ENCODE measurements at regions not wholly inside any gene's neighbourhood (a gene's known extent, or its start where the extent isn't known, plus 50 kb on each side); places are given as distances from the start of the nearest gene placed in this dataset.

- Histone ChIP-seq H3K27me3 (ENCODE audit: control insufficient read depth in 1 of 2, insufficient read depth in 1 of 2, low read length in 2 of 2) (no peaks in the 10 kb centered on the region), H4K91ac (ENCODE audit: low read length) (no peak overlapping the region), H3K27ac (ENCODE audit: low read length, poor library complexity, severe bottlenecking) (no peak overlapping the region), H2BK12ac (ENCODE audit: low read length in 2 of 2) (no peak overlapping the region), H3K4me2 (ENCODE audit: low read length, poor library complexity, severe bottlenecking) (no peak overlapping the region), H3K4me3 (ENCODE audit: insufficient read depth in 1 of 2, low read depth in 1 of 2, low read length in 2 of 2) (no peak overlapping the region), H2BK5ac (ENCODE audit: low read depth, low read length, poor library complexity, severe bottlenecking) (no peak overlapping the region), H2BK120ac (ENCODE audit: low read depth, low read length) (no peak overlapping the region), H3K4ac (ENCODE audit: low read depth in 1 of 2, low read length in 2 of 2) (no peak overlapping the region), H2AFZ (ENCODE audit: low read depth, low read length) (no peak overlapping the region), H3K18ac (ENCODE audit: low read depth in 1 of 2, low read length in 2 of 2) (no peak overlapping the region), H4K8ac (ENCODE audit: low read length) (no peak overlapping the region), H3K14ac (ENCODE audit: low read length in 2 of 2) (no peak overlapping the region), H3K79me1 (replicated peaks; ENCODE audit: low read length, poor library complexity, severe bottlenecking) (no peaks in the 10 kb centered on the region), H3K23ac (ENCODE audit: low read length in 2 of 2) (no peak overlapping the region), H3K4me1 (ENCODE audit: control insufficient read depth, insufficient read depth, low read depth, low read length) (no peaks in the 10 kb centered on the region), H2BK15ac (ENCODE audit: low read depth, poor library complexity, severe bottlenecking) (no peak overlapping the region), H3K9ac (ENCODE audit: low read length) (no peak overlapping the region), H2AK5ac (ENCODE audit: low read length, severe bottlenecking) (no peak overlapping the region), H3K9me3 (ENCODE audit: control insufficient read depth, low read length) (no peaks in the 10 kb centered on the region), H3K36me3 (ENCODE audit: control insufficient read depth in 1 of 2, insufficient read depth in 2 of 2, low read depth in 1 of 2, low read length in 2 of 2) (no peaks in the 10 kb centered on the region)
- DNase-seq: no peak
- WGBS: 87% methylated on average over 4 of the region's 4 CpGs
These were observed 152.3 kb upstream of the OTX2 start for GRCh38 chr14:56962444-56963080.

GRCh38 chr14:56959869-56960268 is 149.6 kb upstream of the OTX2 start:
- no peak overlapping the region for H3K14ac ChIP-seq (ENCODE audit: low read length in 2 of 2)
- no peak overlapping the region for H4K8ac ChIP-seq (ENCODE audit: low read length)
- no peak overlapping the region for H3K4me2 ChIP-seq (ENCODE audit: low read length, poor library complexity, severe bottlenecking)

GRCh38 chr14:56959121-56959520 is 148.8 kb upstream of the OTX2 start:
- no peak overlapping the region for H4K91ac ChIP-seq (ENCODE audit: low read length)
- no peak overlapping the region for H3K9ac ChIP-seq (ENCODE audit: low read length)
- H3K23ac ChIP-seq (ENCODE audit: low read length in 2 of 2): no peak overlapping the region
- no peak overlapping the region for H3K4me2 ChIP-seq (ENCODE audit: low read length, poor library complexity, severe bottlenecking)
- no peak overlapping the region for H2AFZ ChIP-seq (ENCODE audit: low read depth, low read length)
- H3K9me3 ChIP-seq (ENCODE audit: control insufficient read depth, low read length): no peaks in the 10 kb centered on the region
- no peak overlapping the region for H4K8ac ChIP-seq (ENCODE audit: low read length)
- no peak overlapping the region for H2BK15ac ChIP-seq (ENCODE audit: low read depth, poor library complexity, severe bottlenecking)
- H3K14ac ChIP-seq (ENCODE audit: low read length in 2 of 2): no peak overlapping the region
- no peak overlapping the region for H3K4me3 ChIP-seq (ENCODE audit: insufficient read depth in 1 of 2, low read depth in 1 of 2, low read length in 2 of 2)
- DNase-seq: no peak
- no peak overlapping the region for H2BK12ac ChIP-seq (ENCODE audit: low read length in 2 of 2)
- H2AK5ac ChIP-seq (ENCODE audit: low read length, severe bottlenecking): no peak overlapping the region
- H3K18ac ChIP-seq (ENCODE audit: low read depth in 1 of 2, low read length in 2 of 2): no peak overlapping the region
- H3K4ac ChIP-seq (ENCODE audit: low read depth in 1 of 2, low read length in 2 of 2): no peak overlapping the region
- H2BK5ac ChIP-seq (ENCODE audit: low read depth, low read length, poor library complexity, severe bottlenecking): no peak overlapping the region
- H3K79me1 ChIP-seq (replicated peaks; ENCODE audit: low read length, poor library complexity, severe bottlenecking): no peaks in the 10 kb centered on the region
- H2BK120ac ChIP-seq (ENCODE audit: low read depth, low read length): no peak overlapping the region
- H3K36me3 ChIP-seq (ENCODE audit: control insufficient read depth in 1 of 2, insufficient read depth in 2 of 2, low read depth in 1 of 2, low read length in 2 of 2): no peaks in the 10 kb centered on the region
- no peaks in the 10 kb centered on the region for H3K27me3 ChIP-seq (ENCODE audit: control insufficient read depth in 1 of 2, insufficient read depth in 1 of 2, low read length in 2 of 2)
- no peaks in the 10 kb centered on the region for H3K4me1 ChIP-seq (ENCODE audit: control insufficient read depth, insufficient read depth, low read depth, low read length)
- no peak overlapping the region for H3K27ac ChIP-seq (ENCODE audit: low read length, poor library complexity, severe bottlenecking)

More at GRCh38 chr14:56959869-56960268, 149.6 kb upstream of the OTX2 start:
- H2AFZ ChIP-seq (ENCODE audit: low read depth, low read length): no peak overlapping the region
- no peaks in the 10 kb centered on the region for H3K36me3 ChIP-seq (ENCODE audit: control insufficient read depth in 1 of 2, insufficient read depth in 2 of 2, low read depth in 1 of 2, low read length in 2 of 2)
- no peak overlapping the region for H2BK120ac ChIP-seq (ENCODE audit: low read depth, low read length)
- no peaks in the 10 kb centered on the region for H3K9me3 ChIP-seq (ENCODE audit: control insufficient read depth, low read length)
- H3K4me3 ChIP-seq (ENCODE audit: insufficient read depth in 1 of 2, low read depth in 1 of 2, low read length in 2 of 2): no peak overlapping the region
- no peak overlapping the region for H2BK15ac ChIP-seq (ENCODE audit: low read depth, poor library complexity, severe bottlenecking)
- H3K18ac ChIP-seq (ENCODE audit: low read depth in 1 of 2, low read length in 2 of 2): no peak overlapping the region
- no peak overlapping the region for H2AK5ac ChIP-seq (ENCODE audit: low read length, severe bottlenecking)
- no peak overlapping the region for H3K23ac ChIP-seq (ENCODE audit: low read length in 2 of 2)
- H3K9ac ChIP-seq (ENCODE audit: low read length): no peak overlapping the region
- no peak overlapping the region for H3K27ac ChIP-seq (ENCODE audit: low read length, poor library complexity, severe bottlenecking)
- no peak overlapping the region for H4K91ac ChIP-seq (ENCODE audit: low read length)
- H3K79me1 ChIP-seq (replicated peaks; ENCODE audit: low read length, poor library complexity, severe bottlenecking): no peaks in the 10 kb centered on the region
- no peaks in the 10 kb centered on the region for H3K27me3 ChIP-seq (ENCODE audit: control insufficient read depth in 1 of 2, insufficient read depth in 1 of 2, low read length in 2 of 2)
- H2BK12ac ChIP-seq (ENCODE audit: low read length in 2 of 2): no peak overlapping the region
- no peak overlapping the region for H3K4ac ChIP-seq (ENCODE audit: low read depth in 1 of 2, low read length in 2 of 2)
- H2BK5ac ChIP-seq (ENCODE audit: low read depth, low read length, poor library complexity, severe bottlenecking): no peak overlapping the region
- no peaks in the 10 kb centered on the region for H3K4me1 ChIP-seq (ENCODE audit: control insufficient read depth, insufficient read depth, low read depth, low read length)
- DNase-seq: no peak

GRCh38 chr14:56956182-56956581 is 145.9 kb upstream of the OTX2 start:
- Histone ChIP-seq H2AK5ac (ENCODE audit: low read length, severe bottlenecking) (no peak overlapping the region), H4K8ac (ENCODE audit: low read length) (no peak overlapping the region), H3K4ac (ENCODE audit: low read depth in 1 of 2, low read length in 2 of 2) (no peak overlapping the region), H3K79me1 (replicated peaks; ENCODE audit: low read length, poor library complexity, severe bottlenecking) (no peaks in the 10 kb centered on the region), H2BK5ac (ENCODE audit: low read depth, low read length, poor library complexity, severe bottlenecking) (no peak overlapping the region), H3K36me3 (ENCODE audit: control insufficient read depth in 1 of 2, insufficient read depth in 2 of 2, low read depth in 1 of 2, low read length in 2 of 2) (no peaks in the 10 kb centered on the region), H4K91ac (ENCODE audit: low read length) (no peak overlapping the region), H3K4me2 (ENCODE audit: low read length, poor library complexity, severe bottlenecking) (no peak overlapping the region), H3K27me3 (ENCODE audit: control insufficient read depth in 1 of 2, insufficient read depth in 1 of 2, low read length in 2 of 2) (no peaks in the 10 kb centered on the region), H3K9me3 (ENCODE audit: control insufficient read depth, low read length) (no peaks in the 10 kb centered on the region), H3K4me1 (ENCODE audit: control insufficient read depth, insufficient read depth, low read depth, low read length) (no peaks in the 10 kb centered on the region), H3K9ac (ENCODE audit: low read length) (no peak overlapping the region), H2BK15ac (ENCODE audit: low read depth, poor library complexity, severe bottlenecking) (no peak overlapping the region), H3K18ac (ENCODE audit: low read depth in 1 of 2, low read length in 2 of 2) (no peak overlapping the region), H2BK120ac (ENCODE audit: low read depth, low read length) (no peak overlapping the region), H3K23ac (ENCODE audit: low read length in 2 of 2) (no peak overlapping the region), H3K4me3 (ENCODE audit: insufficient read depth in 1 of 2, low read depth in 1 of 2, low read length in 2 of 2) (no peak overlapping the region), H2BK12ac (ENCODE audit: low read length in 2 of 2) (no peak overlapping the region), H2AFZ (ENCODE audit: low read depth, low read length) (no peak overlapping the region), H3K14ac (ENCODE audit: low read length in 2 of 2) (no peak overlapping the region), H3K27ac (ENCODE audit: low read length, poor library complexity, severe bottlenecking) (no peak overlapping the region)
- WGBS: no CpG with 5 or more reads among the region's 2 CpGs
- no peak for DNase-seq
